SK-N-MC (cell line): ENCODE measurements at regions not wholly inside any gene's neighbourhood (a gene's known extent, or its start where the extent isn't known, plus 50 kb on each side); places are given as distances from the start of the nearest gene placed in this dataset.
A peak's percentile ranks its signal among the peaks of the same experiment; 100 is the strongest.
"Not testable (repeated sequence)": the region's sequence is repeated elsewhere in the genome, so short reads cannot be mapped to it uniquely, and the experiment has no call there.

ENCODE experiments used
- DNase-seq: peaks from one replicate; pipeline ENCODE4 v3.0.0-alpha.2; 2011; ENCODE audit warnings: low read depth, low spot score
- H3K27ac ChIP-seq: fragments of 200-600 bp; sonication (generic); 2 replicates; pipeline ENCODE4 v1.5.1; 2016; ENCODE audit warnings: mixed run types
- H3K36me3 ChIP-seq: fragments of 200-600 bp; sonication (generic); 2 replicates; pipeline ENCODE4 v1.6.1; 2017; ENCODE audit warnings: antibody characterized with exemption, low read length, mixed read lengths; ENCODE audit not compliant: insufficient read depth
- H3K4me3 ChIP-seq: fragments of 200-600 bp; sonication (generic); 2 replicates; pipeline ENCODE4 v1.5.1; 2016
- H3K9ac ChIP-seq: fragments of 200-600 bp; sonication (generic); 2 replicates; pipeline ENCODE4 v1.8.0; 2017; ENCODE audit warnings: mixed run types, mixed read lengths; ENCODE audit not compliant: insufficient read length
- H3K9me3 ChIP-seq: fragments of 200-600 bp; sonication (generic); 2 replicates; pipeline ENCODE4 v1.6.1; 2017; ENCODE audit warnings: low read depth, mild to moderate bottlenecking, antibody characterized with exemption, low read length, moderate library complexity, mixed read lengths
- EZH2 ChIP-seq: fragments of 200-600 bp; sonication (generic); IDR thresholded peaks from one replicate; pipeline ENCODE4 v1.6.1; 2017; ENCODE audit warnings: antibody characterized with exemption
- FOXP2 ChIP-seq: optimal IDR thresholded peaks from 2 replicates; pipeline ENCODE3; 2011; ENCODE audit warnings: mild to moderate bottlenecking, moderate library complexity; ENCODE audit not compliant: insufficient read depth; ENCODE audit errors: extremely low read length, control extremely low read depth
- POLR2AphosphoS5 ChIP-seq: IDR thresholded peaks from 2 replicates; pipeline ENCODE4 v1.6.1; 2012; ENCODE audit warnings: mild to moderate bottlenecking, low read depth, low read length, borderline replicate concordance

DNA sequence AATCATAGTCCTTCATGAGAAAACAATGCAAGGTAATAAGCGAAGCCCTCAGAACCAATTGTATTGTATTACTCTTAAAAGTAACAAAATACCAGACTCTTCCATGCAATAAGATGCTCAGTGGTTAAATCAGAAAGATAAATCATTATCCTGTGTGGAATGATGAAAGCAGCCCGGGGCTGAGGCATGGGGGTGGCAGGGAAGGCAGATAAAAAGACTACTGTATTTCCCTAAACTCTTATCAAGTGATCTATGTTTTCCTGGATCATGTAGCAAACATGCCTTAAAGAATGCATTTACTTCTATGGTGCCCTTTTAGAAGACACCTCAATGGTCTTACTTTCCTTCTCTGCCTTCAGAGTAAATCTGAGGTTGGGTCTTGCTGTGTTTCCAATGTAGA is 105.6 kb upstream of the DAPK1 start:
- Histone ChIP-seq H3K9me3 (no peaks in the 10 kb centered on the region), H3K4me3 (no peak overlapping the region), H3K27ac (no peak overlapping the region), H3K36me3 (no peaks in the 10 kb centered on the region), H3K9ac (no peak overlapping the region)
- DNase-seq, result no peak
- TF ChIP-seq FOXP2 (no peak), POLR2AphosphoS5 (no peak), EZH2 (no peak)

DNA sequence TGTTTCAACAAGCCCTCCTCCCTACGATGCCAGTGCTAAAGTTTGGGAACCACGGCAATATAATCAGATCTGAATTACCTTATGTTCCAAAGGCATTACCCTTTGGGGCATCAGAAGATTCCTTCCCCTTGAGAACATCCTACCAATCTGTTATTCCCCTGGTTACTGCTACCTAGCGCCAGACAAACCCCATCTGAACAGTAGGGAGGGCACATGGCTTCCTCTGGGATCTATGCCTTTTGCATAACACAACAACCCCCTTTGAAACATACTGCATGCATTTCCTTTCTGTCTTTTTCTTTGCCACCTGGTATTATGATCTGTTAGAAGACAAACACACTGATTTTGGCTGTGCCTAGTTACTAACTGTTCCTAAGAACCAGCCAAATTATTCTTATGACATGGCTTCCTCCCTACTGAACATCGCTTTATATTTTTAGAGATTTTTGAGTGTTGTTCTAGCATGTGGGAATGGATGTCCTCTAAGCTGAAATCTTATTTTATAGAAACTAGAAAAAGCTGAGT is 103.9 kb upstream of the DAPK1 start:
- H3K9me3 ChIP-seq, result no peaks in the 10 kb centered on the region
- no peaks in the 10 kb centered on the region for H3K36me3 ChIP-seq
- H3K9ac ChIP-seq, result no peak overlapping the region
- TF ChIP-seq FOXP2 (no peak), EZH2 (no peak), POLR2AphosphoS5 (no peak)
- H3K27ac ChIP-seq, result 0 out of 2 replicates have a peak overlapping the region, but pooled peaks have one; percentile 28
- H3K4me3 ChIP-seq, result no peak overlapping the region
- no peak for DNase-seq

DNA sequence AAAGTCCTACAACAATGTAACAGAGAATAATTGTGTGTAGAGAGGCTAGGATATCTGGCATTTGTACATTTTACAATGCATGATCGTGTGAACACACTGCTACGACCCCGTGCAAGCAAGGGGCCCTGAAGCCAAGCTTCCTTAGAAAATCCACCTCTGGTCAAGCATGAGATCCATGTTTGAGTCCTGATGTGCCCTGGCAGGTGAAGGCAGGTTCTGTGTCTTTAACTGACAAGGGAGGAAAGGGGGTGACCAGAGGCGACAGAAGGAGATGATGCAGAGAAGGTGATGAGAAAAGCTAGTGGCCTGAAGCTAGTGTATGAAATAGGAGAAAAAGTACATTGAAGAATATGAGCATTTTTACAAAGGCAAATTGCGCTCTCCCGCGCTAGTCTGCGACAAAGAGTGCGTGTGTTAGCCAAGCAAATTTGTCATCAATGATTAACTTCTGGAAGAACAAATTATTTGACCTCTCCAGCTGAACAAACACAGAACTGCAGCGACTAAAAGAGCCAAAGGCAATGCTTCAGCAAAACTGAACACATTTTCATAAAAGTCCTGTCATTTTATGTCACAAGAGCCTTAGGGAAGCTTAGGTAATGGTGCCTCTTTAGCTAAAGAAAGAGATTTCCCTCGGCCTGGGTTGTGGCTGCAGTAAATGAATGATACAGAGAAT is 101.7 kb upstream of the DAPK1 start:
- TF ChIP-seq POLR2AphosphoS5 (no peak), FOXP2 (no peak), EZH2 (no peak)
- Histone ChIP-seq H3K27ac (peak overlapping the region; percentile 71), H3K9me3 (no peaks in the 10 kb centered on the region), H3K4me3 (no peak overlapping the region), H3K36me3 (no peaks in the 10 kb centered on the region), H3K9ac (peak overlapping the region; percentile 14)
- no peak for DNase-seq

DNA sequence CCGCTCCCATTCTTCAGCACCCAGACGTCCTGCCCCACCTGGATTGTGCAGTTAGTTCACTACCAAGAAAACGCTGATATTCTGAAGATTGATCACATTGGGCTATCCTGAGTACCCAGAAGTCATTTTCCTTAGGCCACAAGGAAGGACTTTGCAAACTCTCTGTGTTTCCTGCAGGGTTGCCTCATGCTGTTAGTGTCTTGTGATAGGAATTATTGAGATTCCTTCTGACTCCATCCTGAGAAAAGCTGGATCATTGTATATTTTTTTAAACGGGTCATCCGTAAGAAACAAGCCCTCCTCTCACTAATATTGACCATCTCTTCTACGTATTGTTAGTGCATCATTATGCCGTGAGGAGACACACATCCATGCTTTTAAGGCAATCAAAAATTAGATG is 96.0 kb upstream of the DAPK1 start:
- TF ChIP-seq POLR2AphosphoS5 (no peak), FOXP2 (no peak), EZH2 (no peak)
- no peak for DNase-seq
- Histone ChIP-seq H3K9me3 (no peaks in the 10 kb centered on the region), H3K36me3 (no peaks in the 10 kb centered on the region), H3K4me3 (no peak overlapping the region), H3K9ac (peak overlapping the region; percentile 3), H3K27ac (peak overlapping the region; percentile 94)

DNA sequence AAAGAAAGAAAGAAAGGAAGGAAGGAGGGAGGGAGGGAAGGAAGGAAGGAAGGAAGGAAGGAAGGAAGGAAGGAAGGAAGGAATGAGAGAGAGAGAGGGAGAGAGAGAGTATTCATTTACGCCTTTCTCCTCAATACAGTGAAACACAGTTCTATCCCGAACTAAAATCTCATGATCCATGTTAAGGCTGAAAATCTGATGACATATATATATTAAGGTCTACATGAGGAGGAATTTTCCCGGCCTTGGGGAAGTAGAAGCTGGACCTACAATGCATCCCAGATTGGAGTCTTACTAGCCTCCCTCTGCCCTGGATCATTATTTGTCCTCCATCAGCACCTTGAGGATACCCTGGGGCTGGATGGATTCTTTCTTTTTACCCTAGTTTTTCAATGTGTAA is 95.1 kb upstream of the DAPK1 start:
- DNase-seq, result peak; percentile 86
- Histone ChIP-seq H3K36me3 (no peaks in the 10 kb centered on the region), H3K4me3 (no peak overlapping the region)

DNA sequence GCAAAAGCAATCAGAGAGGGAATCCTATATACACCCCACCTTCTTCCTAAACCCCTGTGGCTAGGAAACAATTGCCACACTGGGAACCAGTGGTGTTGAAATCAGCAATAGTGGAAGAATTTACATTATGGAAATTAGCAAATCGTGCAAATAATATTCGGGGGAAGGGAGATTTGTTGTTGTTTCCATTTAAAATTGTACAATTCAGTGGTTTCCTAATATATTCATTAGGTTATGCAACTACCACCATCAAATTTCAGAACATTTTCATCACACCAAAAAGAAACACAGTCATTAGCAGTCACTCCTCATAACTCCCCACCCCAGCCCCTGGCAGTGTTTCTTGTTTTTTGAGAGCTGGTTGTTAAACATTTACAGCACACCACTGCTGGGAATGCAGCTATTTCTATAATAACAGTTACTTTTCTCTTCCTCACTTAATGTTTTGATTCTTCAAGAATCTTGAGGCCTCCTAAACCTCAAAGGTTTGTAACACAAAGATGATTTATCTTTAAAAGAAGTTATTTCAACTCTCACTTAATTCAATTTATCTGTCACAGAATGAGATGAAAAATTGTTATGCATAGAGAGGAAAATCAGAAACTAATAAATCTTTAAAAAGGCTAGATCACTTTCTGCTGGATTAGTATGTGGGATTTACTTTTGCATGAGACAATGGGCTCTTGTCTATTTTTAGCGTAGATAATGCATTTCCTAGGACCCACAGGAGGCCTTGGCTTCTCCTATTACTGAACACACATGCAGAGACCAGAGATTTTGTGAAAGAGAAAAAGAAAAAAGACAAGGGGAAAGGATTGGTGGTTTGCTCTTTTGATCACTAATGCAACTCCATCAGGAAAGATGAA is 91.8 kb upstream of the DAPK1 start:
- Histone ChIP-seq H3K27ac (peak overlapping the region; percentile 96), H3K9ac (peak overlapping the region; percentile 62), H3K9me3 (no peaks in the 10 kb centered on the region), H3K4me3 (peak overlapping the region; percentile 28), H3K36me3 (no peaks in the 10 kb centered on the region)
- peak; percentile 61; the same call in 1 of the 2 replicates for TF ChIP-seq POLR2AphosphoS5
- TF ChIP-seq FOXP2, result no peak
- peak; percentile 95 for DNase-seq

More for the DNA sequence above, 95.1 kb upstream of the DAPK1 start:
- TF ChIP-seq EZH2, result no peak
- TF ChIP-seq POLR2AphosphoS5, result peak; percentile 60; the same call in 1 of the 2 replicates
- no peaks in the 10 kb centered on the region for H3K9me3 ChIP-seq
- H3K9ac ChIP-seq, result no peak overlapping the region
- H3K27ac ChIP-seq, result peak overlapping the region; percentile 94

DNA sequence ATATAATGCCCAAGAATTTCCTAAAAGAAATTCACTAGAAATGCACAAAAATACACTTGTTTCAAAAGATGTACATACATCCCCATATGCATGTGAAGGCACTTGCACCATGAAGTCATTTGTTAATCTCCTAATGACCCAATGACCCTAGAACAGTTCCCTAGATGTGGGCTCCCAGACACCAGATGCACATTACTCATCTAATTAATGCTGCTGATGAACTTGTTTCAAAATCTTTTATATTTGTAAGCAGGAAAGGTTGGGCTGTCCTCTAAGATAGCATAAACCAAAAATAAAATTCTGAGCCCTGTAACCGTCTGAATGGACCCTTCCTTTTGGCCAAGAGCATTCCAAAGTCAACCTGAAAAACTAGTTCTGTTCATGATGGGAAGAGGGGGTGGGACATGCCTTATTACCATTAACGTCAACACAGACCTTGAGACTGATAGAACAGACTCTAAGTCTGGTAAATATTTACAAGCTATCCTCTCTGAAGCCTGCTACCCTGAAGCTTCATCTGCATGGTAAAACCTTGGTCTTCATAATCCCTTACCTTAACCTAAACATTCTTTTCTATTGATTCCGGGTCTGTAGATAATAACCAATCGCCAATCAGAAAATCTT is 91.0 kb upstream of the DAPK1 start:
- Histone ChIP-seq H3K36me3 (no peaks in the 10 kb centered on the region), H3K9ac (peak overlapping the region; percentile 54), H3K4me3 (peak overlapping the region; percentile 28), H3K9me3 (no peaks in the 10 kb centered on the region), H3K27ac (peak overlapping the region; percentile 96)
- no peak for DNase-seq
- TF ChIP-seq FOXP2, result no peak
- TF ChIP-seq EZH2, result no peak
- TF ChIP-seq POLR2AphosphoS5, result no peak

DNA sequence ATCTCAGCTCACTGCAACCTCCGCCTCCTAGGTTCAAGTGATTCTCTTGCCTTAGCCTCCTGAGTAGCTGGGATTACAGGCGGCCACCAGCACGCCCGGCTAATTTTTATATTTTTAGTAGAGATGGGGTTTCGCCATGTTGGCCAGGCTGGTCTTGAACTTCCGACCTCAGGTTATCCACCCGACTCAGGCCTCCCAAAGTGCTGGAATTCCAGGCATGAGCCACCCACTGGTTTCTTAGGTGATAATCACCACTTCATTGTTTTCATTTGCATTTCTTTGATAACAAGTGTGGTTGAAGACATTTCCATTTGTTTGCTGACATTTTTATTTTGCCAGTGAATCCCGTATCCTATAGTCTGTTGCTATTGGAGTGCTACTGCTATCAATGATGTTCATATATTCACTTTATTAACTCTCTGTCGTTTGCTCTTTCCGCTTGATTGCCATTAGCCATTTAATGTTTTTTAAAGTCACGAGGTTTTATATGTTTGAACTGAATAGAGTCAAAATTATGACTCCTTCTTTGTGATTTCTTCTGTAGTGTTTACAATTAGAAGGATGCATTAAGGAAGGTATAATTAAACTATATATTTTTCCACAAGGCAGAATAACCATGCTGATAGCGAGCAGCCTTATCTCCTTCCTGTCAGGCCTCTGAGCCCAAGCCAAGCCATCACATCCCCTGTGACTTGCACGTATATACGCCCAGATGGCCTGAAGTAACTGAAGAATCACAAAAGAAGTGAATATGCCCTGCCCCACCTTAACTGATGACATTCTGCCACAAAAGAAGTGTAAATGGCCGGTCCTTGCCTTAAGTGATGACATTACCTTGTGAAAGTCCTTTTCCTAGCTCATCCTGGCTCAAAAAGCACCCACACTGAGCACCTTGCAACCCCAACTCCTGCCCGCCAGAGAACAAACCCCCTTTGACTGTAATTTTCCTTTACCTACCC is 87.3 kb upstream of the DAPK1 start:
- H3K9me3 ChIP-seq, H3K36me3 ChIP-seq, DNase-seq, H3K9ac ChIP-seq, H3K27ac ChIP-seq, H3K4me3 ChIP-seq: not testable (repeated sequence)
